ENCODE measurements at regions not wholly inside any gene's neighbourhood (a gene's known extent, or its start where the extent isn't known, plus 50 kb on each side); places are given as distances from the start of the nearest gene placed in this dataset.

GRCh38 chr12:94815958-94816357, 165.6 kb upstream of the TMCC3 start:
- H4K20me1 ChIP-seq (ENCODE audit: insufficient read depth), result no peaks in the 10 kb centered on the region
- no peak overlapping the region for H3K4me3 ChIP-seq (replicated peaks in 1 of 2; ENCODE audit: low read depth in 1 of 2, low read length in 2 of 2)
- no peaks in the 10 kb centered on the region for H3K27me3 ChIP-seq (ENCODE audit: insufficient read depth, low read length)
- ATAC-seq (no peak), DNase-seq (ENCODE audit: low read depth, low spot score) (no peak)
- ChIA-PET RAD21 (ENCODE audit: low non-redundant PET in 1 of 2, low total read pairs in 2 of 2, uncharacterized antibody in 2 of 2, unreplicated experiment in 2 of 2) (no interaction called here), POLR2A (no interaction called here), CTCF (no interaction called here)
- no peak overlapping the region for H3K27ac ChIP-seq (ENCODE audit: low read depth, low read length)
- no peaks in the 10 kb centered on the region; the same call in 1 of the 2 replicates for H3K9me2 ChIP-seq (ENCODE audit: insufficient read depth)
- intact Hi-C loops (cut with micrococcal nuclease), result no loop called here
- H3K9me3 ChIP-seq (ENCODE audit: control insufficient read depth in 1 of 2, insufficient read depth in 1 of 2, low read depth in 1 of 2, low read length in 2 of 2), result no peaks in the 10 kb centered on the region
- H3K79me2 ChIP-seq (ENCODE audit: insufficient read depth, low read length), result no peaks in the 10 kb centered on the region
- no peaks in the 10 kb centered on the region for H3K36me3 ChIP-seq (ENCODE audit: control insufficient read depth in 1 of 2, insufficient read depth in 2 of 2, low read length in 2 of 2)
- TF ChIP-seq SRF (IDR thresholded peaks at IDR 0.05; ENCODE audit: low read depth) (no peak), ZFX (IDR thresholded peaks at IDR 0.05) (no peak), SIN3A (IDR thresholded peaks at IDR 0.05; ENCODE audit: low read depth) (no peak), SP1 (IDR thresholded peaks at IDR 0.05; ENCODE audit: low read depth) (no peak)
- no TSS peak for BruUV-seq (replicated peaks)
- no peaks in the 10 kb centered on the region for H3K4me1 ChIP-seq (ENCODE audit: control insufficient read depth in 1 of 2, insufficient read depth in 2 of 2, low read length in 2 of 2)
- no peak overlapping the region for H2AFZ ChIP-seq (ENCODE audit: low read depth, low read length, poor library complexity, severe bottlenecking)
- H3K9ac ChIP-seq (ENCODE audit: low read length), result no peak overlapping the region
- H3K4me2 ChIP-seq (ENCODE audit: low read length), result no peak overlapping the region

- H3K4me1 ChIP-seq (ENCODE audit: control insufficient read depth in 1 of 2, insufficient read depth in 2 of 2, low read length in 2 of 2), result no peaks in the 10 kb centered on the region
- no peak overlapping the region for H3K4me2 ChIP-seq (ENCODE audit: low read length)
- H3K4me3 ChIP-seq (replicated peaks in 1 of 2; ENCODE audit: low read depth in 1 of 2, low read length in 2 of 2), result no peak overlapping the region
- no peaks in the 10 kb centered on the region; the same call in 1 of the 2 replicates for H3K9me2 ChIP-seq (ENCODE audit: insufficient read depth)
- no peaks in the 10 kb centered on the region for H3K36me3 ChIP-seq (ENCODE audit: control insufficient read depth in 1 of 2, insufficient read depth in 2 of 2, low read length in 2 of 2)
- no peak for DNase-seq (ENCODE audit: low read depth, low spot score)
- ATAC-seq, result no peak
- H2AFZ ChIP-seq (ENCODE audit: low read depth, low read length, poor library complexity, severe bottlenecking), result no peak overlapping the region
- POLR2A ChIA-PET, result no interaction called here
- BruUV-seq (replicated peaks), result no TSS peak
- H3K27ac ChIP-seq (ENCODE audit: low read depth, low read length), result no peak overlapping the region
- RAD21 ChIA-PET (ENCODE audit: low non-redundant PET in 1 of 2, low total read pairs in 2 of 2, uncharacterized antibody in 2 of 2, unreplicated experiment in 2 of 2), result no interaction called here
- no peaks in the 10 kb centered on the region for H3K27me3 ChIP-seq (ENCODE audit: insufficient read depth, low read length)
- no peak overlapping the region for H3K9ac ChIP-seq (ENCODE audit: low read length)
- no peaks in the 10 kb centered on the region for H3K9me3 ChIP-seq (ENCODE audit: control insufficient read depth in 1 of 2, insufficient read depth in 1 of 2, low read depth in 1 of 2, low read length in 2 of 2)
- no peak for TF ChIP-seq EGR1 (IDR thresholded peaks at IDR 0.05; ENCODE audit: low read depth)
- TF ChIP-seq EZH2 (IDR thresholded peaks at IDR 0.05), result no peak
- TF ChIP-seq SP1 (IDR thresholded peaks at IDR 0.05; ENCODE audit: low read depth), result no peak
- TF ChIP-seq JUND (IDR thresholded peaks at IDR 0.05), result no peak
- H4K20me1 ChIP-seq (ENCODE audit: insufficient read depth), result no peaks in the 10 kb centered on the region
- no peaks in the 10 kb centered on the region for H3K79me2 ChIP-seq (ENCODE audit: insufficient read depth, low read length)
- intact Hi-C loops (cut with micrococcal nuclease), result no loop called here
- CTCF ChIA-PET, result no interaction called here
Measured at GRCh38 chr12:94815450-94815849, 165.1 kb upstream of the TMCC3 start.

All from HCT116 (cell line).